Hepatocyte (in vitro differentiated cells): ENCODE measurements at regions not wholly inside any gene's neighbourhood (a gene's known extent, or its start where the extent isn't known, plus 50 kb on each side); places are given as distances from the start of the nearest gene placed in this dataset.

ENCODE experiments used
- DNase-seq: peaks from one replicate; pipeline ENCODE4 v3.0.0-alpha.2; 2016; ENCODE audit warnings: low spot score
- H2AFZ ChIP-seq: fragments of 200-600 bp; sonication (generic); 2 replicates; pipeline ENCODE4 v1.6.0; 2016; ENCODE audit warnings: antibody characterized with exemption, mild to moderate bottlenecking
- H3K27ac ChIP-seq: fragments of 200-600 bp; sonication (generic); 2 replicates; pipeline ENCODE4 v1.5.1; 2016; ENCODE audit warnings: mild to moderate bottlenecking
- H3K27me3 ChIP-seq: fragments of 200-600 bp; sonication (generic); 2 replicates; pipeline ENCODE4 v1.6.1; 2016
- H3K36me3 ChIP-seq: fragments of 200-600 bp; sonication (generic); replicated peaks from 2 replicates; pipeline ENCODE4 v1.5.1; 2016; ENCODE audit warnings: low read depth; ENCODE audit not compliant: insufficient read depth
- H3K4me1 ChIP-seq: fragments of 200-600 bp; sonication (generic); 2 replicates; pipeline ENCODE4 v1.5.1; 2016; ENCODE audit warnings: mild to moderate bottlenecking, moderate library complexity; ENCODE audit not compliant: insufficient read depth
- H3K4me2 ChIP-seq: fragments of 200-600 bp; sonication (generic); 2 replicates; pipeline ENCODE4 v1.6.0; 2016
- H3K4me3 ChIP-seq: fragments of 200-600 bp; sonication (generic); 2 replicates; pipeline ENCODE4 v1.5.1; 2016; ENCODE audit warnings: mild to moderate bottlenecking
- H3K79me2 ChIP-seq: fragments of 200-600 bp; sonication (generic); 2 replicates; pipeline ENCODE4 v1.6.0; 2017; ENCODE audit warnings: mild to moderate bottlenecking
- H3K9me2 ChIP-seq: fragments of 200-600 bp; sonication (generic); replicated peaks from 2 replicates; pipeline ENCODE4 v1.6.0; 2017; ENCODE audit warnings: mild to moderate bottlenecking; ENCODE audit not compliant: insufficient read depth
- H3K9me3 ChIP-seq: fragments of 200-600 bp; sonication (generic); 2 replicates; pipeline ENCODE4 v1.5.1; 2016; ENCODE audit warnings: low read depth, mild to moderate bottlenecking
- H4K20me1 ChIP-seq: fragments of 200-600 bp; sonication (generic); 2 replicates; pipeline ENCODE4 v1.6.0; 2016; ENCODE audit warnings: mild to moderate bottlenecking; ENCODE audit not compliant: insufficient read depth, poor library complexity, severe bottlenecking
- EZH2 ChIP-seq: fragments of 200-600 bp; sonication (generic); IDR thresholded peaks from 2 replicates; pipeline ENCODE4 v1.6.1; 2016; ENCODE audit warnings: antibody characterized with exemption, mild to moderate bottlenecking, borderline replicate concordance
- EZH2phosphoT487 ChIP-seq: fragments of 200-600 bp; sonication (generic); IDR thresholded peaks from one replicate; pipeline ENCODE4 v1.6.1; 2018; ENCODE audit warnings: antibody characterized with exemption, mild to moderate bottlenecking, low read depth, moderate library complexity; ENCODE audit not compliant: unreplicated experiment, severe bottlenecking
- WGBS: methylation state at CpG from one replicate; pipeline ENCODE4 v1.1.6; 2016; ENCODE audit warnings: low lambda C conversion rate; ENCODE audit errors: missing lambda C conversion rate; 5-methylcytosine and 5-hydroxymethylcytosine counted together
- TF ChIP-seq, protein P1 (sequence below): fragments of 200-600 bp; sonication (generic); IDR thresholded peaks from 2 replicates; pipeline ENCODE4 v1.5.1; 2016; ENCODE audit warnings: antibody characterized with exemption, mild to moderate bottlenecking; ENCODE audit not compliant: poor library complexity

DNA sequence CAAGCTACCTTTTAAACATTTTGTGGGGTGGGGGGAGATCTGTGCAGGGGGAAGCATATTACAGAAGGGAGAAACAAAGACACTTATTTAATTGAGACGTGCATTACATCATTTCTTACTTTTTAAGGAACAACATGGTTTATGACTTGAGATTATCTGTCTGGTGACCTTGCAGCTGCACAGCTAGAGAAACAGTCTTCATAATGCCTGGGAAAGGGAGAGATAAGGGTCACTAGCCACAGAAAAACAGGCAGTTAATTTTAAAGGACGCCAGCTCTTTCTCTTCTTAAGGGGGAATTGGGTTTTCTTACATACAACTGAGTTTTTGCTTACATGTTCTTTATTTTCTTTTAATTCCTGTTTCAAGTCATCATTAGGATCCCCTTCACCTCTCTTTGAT is 147.9 kb downstream of the SST start:
- Histone ChIP-seq H3K9me2 (no peaks in the 10 kb centered on the region), H3K4me1 (peaks cover 19% of the 10 kb centered on the region), H4K20me1 (no peaks in the 10 kb centered on the region), H3K36me3 (no peaks in the 10 kb centered on the region), H2AFZ (no peak overlapping the region), H3K9me3 (no peaks in the 10 kb centered on the region), H3K4me3 (no peak overlapping the region), H3K27me3 (no peaks in the 10 kb centered on the region), H3K27ac (no peak overlapping the region), H3K79me2 (no peaks in the 10 kb centered on the region), H3K4me2 (no peak overlapping the region)
- no peak for DNase-seq
- 17% methylated on average over 2 of the region's 2 CpGs for WGBS
- TF ChIP-seq EZH2phosphoT487 (no peak), EZH2 (no peak)
- TF ChIP-seq, protein P1, sequence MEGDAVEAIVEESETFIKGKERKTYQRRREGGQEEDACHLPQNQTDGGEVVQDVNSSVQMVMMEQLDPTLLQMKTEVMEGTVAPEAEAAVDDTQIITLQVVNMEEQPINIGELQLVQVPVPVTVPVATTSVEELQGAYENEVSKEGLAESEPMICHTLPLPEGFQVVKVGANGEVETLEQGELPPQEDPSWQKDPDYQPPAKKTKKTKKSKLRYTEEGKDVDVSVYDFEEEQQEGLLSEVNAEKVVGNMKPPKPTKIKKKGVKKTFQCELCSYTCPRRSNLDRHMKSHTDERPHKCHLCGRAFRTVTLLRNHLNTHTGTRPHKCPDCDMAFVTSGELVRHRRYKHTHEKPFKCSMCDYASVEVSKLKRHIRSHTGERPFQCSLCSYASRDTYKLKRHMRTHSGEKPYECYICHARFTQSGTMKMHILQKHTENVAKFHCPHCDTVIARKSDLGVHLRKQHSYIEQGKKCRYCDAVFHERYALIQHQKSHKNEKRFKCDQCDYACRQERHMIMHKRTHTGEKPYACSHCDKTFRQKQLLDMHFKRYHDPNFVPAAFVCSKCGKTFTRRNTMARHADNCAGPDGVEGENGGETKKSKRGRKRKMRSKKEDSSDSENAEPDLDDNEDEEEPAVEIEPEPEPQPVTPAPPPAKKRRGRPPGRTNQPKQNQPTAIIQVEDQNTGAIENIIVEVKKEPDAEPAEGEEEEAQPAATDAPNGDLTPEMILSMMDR, result no peak

DNA sequence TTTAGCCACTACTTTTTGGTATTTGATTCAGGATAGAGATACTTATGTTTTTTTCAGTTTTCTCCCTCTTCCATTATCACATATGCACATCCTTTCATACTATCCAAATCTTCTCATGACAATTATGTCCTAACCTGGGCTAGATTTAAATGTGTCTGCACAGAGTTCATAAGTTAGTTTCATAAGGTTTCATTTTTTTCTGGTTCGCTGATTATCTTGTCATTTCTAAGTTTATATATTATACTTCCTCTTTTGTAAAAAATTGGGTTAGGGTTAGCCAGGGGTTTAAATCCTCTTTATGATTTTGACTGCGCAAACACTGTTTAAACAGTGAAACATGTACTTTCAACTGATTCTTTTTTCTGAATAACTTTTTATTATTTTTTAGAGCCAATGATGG is 148.6 kb downstream of the SST start:
- H2AFZ ChIP-seq, result no peak overlapping the region
- H3K4me2 ChIP-seq, result no peak overlapping the region
- no peaks in the 10 kb centered on the region for H3K79me2 ChIP-seq
- DNase-seq, result no peak
- no peaks in the 10 kb centered on the region for H3K9me3 ChIP-seq
- H3K9me2 ChIP-seq, result no peaks in the 10 kb centered on the region
- H3K27ac ChIP-seq, result no peak overlapping the region
- 44% methylated on average over 2 of the region's 2 CpGs for WGBS
- H3K4me3 ChIP-seq, result no peak overlapping the region
- no peaks in the 10 kb centered on the region for H4K20me1 ChIP-seq
- H3K4me1 ChIP-seq, result peaks cover 19% of the 10 kb centered on the region
- no peaks in the 10 kb centered on the region for H3K36me3 ChIP-seq
- H3K27me3 ChIP-seq, result no peaks in the 10 kb centered on the region
- no peak for TF ChIP-seq EZH2phosphoT487
- TF ChIP-seq, protein P1, result no peak
- TF ChIP-seq EZH2, result no peak

GRCh38 chr3:187520027-187520945 is 149.9 kb downstream of the SST start:
- Histone ChIP-seq H4K20me1 (no peaks in the 10 kb centered on the region), H3K79me2 (no peaks in the 10 kb centered on the region), H3K9me2 (no peaks in the 10 kb centered on the region), H3K4me1 (peaks cover 19% of the 10 kb centered on the region), H3K4me2 (no peak overlapping the region), H2AFZ (no peak overlapping the region), H3K36me3 (no peaks in the 10 kb centered on the region), H3K9me3 (no peaks in the 10 kb centered on the region), H3K27ac (no peak overlapping the region), H3K4me3 (no peak overlapping the region), H3K27me3 (no peaks in the 10 kb centered on the region)
- DNase-seq, result peak; percentile 9
- TF ChIP-seq EZH2phosphoT487 (no peak), EZH2 (no peak)
- TF ChIP-seq, protein P1, result no peak
- WGBS, result 72% methylated on average over 9 of the region's 9 CpGs
